ENCODE measurements at regions not wholly inside any gene's neighbourhood (a gene's known extent, or its start where the extent isn't known, plus 50 kb on each side); places are given as distances from the start of the nearest gene placed in this dataset.

DNA sequence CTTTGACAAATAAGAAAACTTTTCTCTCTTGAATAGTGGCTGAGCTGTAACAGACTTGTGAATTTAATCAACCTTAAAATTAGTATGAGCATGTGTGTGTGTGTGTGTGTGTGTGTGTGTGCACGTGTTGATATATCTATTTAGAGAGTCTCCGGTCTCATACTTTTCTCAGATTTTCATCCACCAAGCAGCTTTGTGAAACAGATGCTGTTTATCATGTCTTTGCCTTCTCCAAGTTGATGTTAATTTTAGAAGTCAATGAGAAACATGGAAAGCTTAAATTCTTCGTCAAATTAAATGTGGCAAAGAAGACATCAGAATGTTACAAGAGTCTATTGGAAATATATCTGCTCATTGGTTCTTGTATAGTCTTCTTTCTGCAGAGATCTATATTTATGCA is 839.2 kb upstream of the CELF2 start:
- TF ChIP-seq EP300 (IDR thresholded peaks at IDR 0.05; ENCODE audit: borderline replicate concordance) = no peak
- TF ChIP-seq, protein P1, sequence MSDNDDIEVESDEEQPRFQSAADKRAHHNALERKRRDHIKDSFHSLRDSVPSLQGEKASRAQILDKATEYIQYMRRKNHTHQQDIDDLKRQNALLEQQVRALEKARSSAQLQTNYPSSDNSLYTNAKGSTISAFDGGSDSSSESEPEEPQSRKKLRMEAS (IDR thresholded peaks at IDR 0.05) = no peak
- TF ChIP-seq CEBPB (IDR thresholded peaks at IDR 0.05) = no peak
- TF ChIP-seq YY1 (IDR thresholded peaks at IDR 0.05; ENCODE audit: low read depth) = no peak
- TF ChIP-seq, protein P2, sequence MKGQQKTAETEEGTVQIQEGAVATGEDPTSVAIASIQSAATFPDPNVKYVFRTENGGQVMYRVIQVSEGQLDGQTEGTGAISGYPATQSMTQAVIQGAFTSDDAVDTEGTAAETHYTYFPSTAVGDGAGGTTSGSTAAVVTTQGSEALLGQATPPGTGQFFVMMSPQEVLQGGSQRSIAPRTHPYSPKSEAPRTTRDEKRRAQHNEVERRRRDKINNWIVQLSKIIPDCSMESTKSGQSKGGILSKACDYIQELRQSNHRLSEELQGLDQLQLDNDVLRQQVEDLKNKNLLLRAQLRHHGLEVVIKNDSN (IDR thresholded peaks at IDR 0.05) = no peak
- TF ChIP-seq, protein P3, sequence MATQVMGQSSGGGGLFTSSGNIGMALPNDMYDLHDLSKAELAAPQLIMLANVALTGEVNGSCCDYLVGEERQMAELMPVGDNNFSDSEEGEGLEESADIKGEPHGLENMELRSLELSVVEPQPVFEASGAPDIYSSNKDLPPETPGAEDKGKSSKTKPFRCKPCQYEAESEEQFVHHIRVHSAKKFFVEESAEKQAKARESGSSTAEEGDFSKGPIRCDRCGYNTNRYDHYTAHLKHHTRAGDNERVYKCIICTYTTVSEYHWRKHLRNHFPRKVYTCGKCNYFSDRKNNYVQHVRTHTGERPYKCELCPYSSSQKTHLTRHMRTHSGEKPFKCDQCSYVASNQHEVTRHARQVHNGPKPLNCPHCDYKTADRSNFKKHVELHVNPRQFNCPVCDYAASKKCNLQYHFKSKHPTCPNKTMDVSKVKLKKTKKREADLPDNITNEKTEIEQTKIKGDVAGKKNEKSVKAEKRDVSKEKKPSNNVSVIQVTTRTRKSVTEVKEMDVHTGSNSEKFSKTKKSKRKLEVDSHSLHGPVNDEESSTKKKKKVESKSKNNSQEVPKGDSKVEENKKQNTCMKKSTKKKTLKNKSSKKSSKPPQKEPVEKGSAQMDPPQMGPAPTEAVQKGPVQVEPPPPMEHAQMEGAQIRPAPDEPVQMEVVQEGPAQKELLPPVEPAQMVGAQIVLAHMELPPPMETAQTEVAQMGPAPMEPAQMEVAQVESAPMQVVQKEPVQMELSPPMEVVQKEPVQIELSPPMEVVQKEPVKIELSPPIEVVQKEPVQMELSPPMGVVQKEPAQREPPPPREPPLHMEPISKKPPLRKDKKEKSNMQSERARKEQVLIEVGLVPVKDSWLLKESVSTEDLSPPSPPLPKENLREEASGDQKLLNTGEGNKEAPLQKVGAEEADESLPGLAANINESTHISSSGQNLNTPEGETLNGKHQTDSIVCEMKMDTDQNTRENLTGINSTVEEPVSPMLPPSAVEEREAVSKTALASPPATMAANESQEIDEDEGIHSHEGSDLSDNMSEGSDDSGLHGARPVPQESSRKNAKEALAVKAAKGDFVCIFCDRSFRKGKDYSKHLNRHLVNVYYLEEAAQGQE (IDR thresholded peaks at IDR 0.05; ENCODE audit: low read depth) = no peak
- no peak for TF ChIP-seq TAF1 (IDR thresholded peaks at IDR 0.05; ENCODE audit: low read depth)
- TF ChIP-seq RAD21 (IDR thresholded peaks at IDR 0.05; ENCODE audit: low read depth) = no peak
- no peak for TF ChIP-seq CREB1 (IDR thresholded peaks at IDR 0.05; ENCODE audit: low read depth)
